Epidermal melanocyte (primary cell): ENCODE measurements at regions not wholly inside any gene's neighbourhood (a gene's known extent, or its start where the extent isn't known, plus 50 kb on each side); places are given as distances from the start of the nearest gene placed in this dataset.

Source experiments
- DNase-seq: peaks from one replicate; pipeline ENCODE4 v3.0.0; 2011; ENCODE audit warnings: low spot score; ENCODE audit not compliant: insufficient read length

DNA sequence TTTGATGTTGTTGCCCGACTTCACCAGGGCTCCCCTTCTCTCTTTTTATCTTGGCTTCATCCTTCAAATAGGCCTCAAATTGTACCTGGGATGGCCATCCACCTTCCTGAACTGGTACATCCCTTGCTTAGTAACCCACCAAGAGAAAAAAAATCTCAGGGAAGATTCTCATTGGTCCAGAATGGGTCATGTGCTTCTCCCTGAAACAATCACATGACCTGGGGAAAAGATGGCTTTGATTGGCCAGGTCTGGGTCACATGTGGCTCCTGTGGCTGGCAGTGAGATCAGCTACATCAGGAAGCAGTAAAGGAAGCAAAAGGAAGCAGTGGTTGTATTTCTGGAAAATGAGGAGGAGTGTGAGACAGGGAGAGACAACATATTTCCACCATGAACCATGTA lies 540.2 kb downstream of the MIAT start:
- DNase-seq = no peak

DNA sequence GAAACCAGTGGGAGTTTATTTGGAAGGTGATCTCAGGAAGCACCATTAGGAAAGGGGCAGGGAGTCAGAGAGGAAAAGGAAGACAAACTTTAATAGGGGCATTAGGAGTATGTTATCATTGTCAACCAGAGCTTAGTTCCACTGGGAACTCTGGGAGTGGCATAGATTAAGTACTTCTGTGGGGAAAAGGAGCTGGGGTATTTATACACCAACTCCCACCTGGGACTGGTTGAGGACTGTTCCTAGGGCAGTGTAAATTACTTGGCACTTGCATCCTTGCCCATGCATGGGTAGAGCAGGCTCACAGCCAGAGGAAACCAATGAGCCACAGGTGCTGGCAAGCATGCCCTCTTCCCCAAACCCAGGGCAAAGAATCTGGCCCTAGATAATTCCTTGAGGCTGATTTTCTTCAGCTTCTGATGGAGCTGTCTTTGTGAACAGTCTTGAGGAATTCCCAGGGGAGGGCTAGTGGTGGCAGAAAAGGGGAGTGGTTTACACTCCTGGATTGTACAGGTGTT lies 541.2 kb downstream of the MIAT start:
- DNase-seq = no peak

- DNase-seq = no peak
These were observed 542.0 kb downstream of the MIAT start for GRCh38 chr22:27199354-27199753.

GRCh38 chr22:27201276-27201675 lies 543.9 kb downstream of the MIAT start:
- DNase-seq = no peak

DNA sequence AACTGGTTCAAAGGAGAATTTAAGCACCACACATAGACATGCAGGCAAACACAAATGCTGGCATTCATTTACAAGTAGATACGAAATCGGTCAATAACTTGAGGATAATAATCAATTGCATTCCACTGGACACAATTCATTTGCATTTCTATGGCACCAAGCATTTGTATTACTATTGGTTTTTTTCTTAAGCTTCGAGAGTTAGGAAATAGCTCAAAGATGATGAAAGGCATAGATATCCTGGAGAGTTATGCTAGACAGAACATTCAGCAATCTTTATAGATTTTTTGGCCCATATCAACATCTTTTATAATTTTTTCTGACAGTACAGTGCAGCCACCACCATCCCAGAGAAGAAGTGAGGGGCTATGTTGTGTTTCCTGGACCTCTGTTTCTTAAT lies 544.4 kb downstream of the MIAT start:
- no peak for DNase-seq

- DNase-seq = no peak
These were observed 545.9 kb downstream of the MIAT start for GRCh38 chr22:27203276-27203660.

- no peak for DNase-seq
These were observed 546.9 kb downstream of the MIAT start for GRCh38 chr22:27204280-27204679.

- no peak for DNase-seq
These were observed 547.4 kb downstream of the MIAT start for GRCh38 chr22:27204817-27205216.

DNA sequence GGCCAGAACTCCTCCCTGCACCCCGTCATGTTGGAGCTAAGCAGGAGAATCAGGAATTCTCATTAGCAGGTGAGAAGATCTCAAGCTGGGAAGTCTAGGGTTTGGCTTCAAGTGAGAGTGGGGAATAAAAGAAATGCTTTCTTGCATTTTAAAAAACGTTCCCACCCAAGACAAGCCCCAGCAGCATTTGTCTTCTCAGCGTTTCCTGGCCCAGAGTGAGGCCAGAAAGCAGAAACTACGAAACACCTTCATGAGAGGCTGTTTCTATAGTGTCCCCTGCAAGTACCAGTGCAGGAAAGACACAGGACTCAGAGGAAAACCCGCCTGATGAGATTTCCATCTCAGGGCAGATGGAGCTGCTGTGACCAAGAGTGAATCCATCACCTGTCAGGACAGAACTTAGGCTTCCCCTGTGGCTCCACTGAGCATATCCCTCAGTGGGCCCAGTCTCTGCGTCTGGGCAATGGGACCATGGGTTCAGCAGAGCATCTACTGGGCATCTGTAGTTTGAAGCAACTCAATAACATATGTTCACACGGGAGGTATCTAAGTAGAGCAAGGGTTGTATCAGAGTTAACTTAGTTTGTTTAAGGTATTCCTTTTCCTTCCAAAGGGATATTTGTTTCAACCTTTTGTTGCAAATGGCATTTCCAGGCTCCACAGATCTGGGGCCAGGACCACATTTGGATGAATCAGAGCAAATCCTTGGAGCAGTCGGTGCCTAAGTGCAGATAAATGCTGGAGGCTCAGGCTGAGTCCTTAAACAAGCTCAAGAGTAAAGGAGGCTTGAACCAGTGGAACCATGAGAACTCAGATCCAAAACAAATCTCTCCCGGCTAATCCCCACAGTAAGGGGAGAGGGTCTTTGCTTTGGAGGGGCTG lies 548.3 kb downstream of the MIAT start:
- DNase-seq = no peak

DNA sequence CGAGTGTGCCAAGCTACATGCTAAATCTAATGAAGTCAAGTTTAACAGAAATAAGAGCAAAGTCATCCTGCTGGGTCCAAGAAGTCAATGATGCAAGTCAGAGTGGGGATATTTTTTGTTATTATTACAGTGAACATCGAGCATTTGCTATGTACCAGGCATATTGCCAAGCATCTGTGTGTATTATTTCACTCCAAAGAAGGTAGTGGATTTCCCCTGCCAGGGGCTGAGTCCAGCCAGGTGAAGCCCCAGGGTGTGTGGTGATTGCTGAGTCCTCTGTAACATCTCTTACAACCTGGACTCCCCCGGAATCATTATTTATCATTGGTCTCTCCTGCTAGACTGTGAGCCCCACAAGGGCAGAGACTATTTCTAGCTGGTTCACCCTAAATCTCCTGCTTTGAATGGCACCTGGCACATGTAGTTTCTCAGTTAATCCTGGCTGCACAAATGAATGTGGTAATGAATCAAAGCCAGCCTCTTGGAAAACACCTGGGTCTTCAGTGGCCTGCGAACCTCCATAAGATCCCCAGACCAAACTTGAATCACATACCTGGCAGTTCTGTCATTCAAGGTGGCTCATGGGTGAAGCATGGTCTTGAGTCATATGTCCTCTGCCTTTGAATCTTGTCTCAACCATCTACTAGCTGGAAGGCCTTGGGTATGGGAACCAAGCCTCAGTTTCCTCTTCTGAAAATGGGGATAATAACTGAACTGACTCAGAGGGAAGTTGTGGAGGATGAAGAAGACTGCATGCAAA lies 549.2 kb downstream of the MIAT start:
- DNase-seq = no peak

GRCh38 chr22:27207266-27207665 lies 549.9 kb downstream of the MIAT start:
- no peak for DNase-seq

GRCh38 chr22:27207907-27208306 lies 550.5 kb downstream of the MIAT start:
- DNase-seq = no peak

DNA sequence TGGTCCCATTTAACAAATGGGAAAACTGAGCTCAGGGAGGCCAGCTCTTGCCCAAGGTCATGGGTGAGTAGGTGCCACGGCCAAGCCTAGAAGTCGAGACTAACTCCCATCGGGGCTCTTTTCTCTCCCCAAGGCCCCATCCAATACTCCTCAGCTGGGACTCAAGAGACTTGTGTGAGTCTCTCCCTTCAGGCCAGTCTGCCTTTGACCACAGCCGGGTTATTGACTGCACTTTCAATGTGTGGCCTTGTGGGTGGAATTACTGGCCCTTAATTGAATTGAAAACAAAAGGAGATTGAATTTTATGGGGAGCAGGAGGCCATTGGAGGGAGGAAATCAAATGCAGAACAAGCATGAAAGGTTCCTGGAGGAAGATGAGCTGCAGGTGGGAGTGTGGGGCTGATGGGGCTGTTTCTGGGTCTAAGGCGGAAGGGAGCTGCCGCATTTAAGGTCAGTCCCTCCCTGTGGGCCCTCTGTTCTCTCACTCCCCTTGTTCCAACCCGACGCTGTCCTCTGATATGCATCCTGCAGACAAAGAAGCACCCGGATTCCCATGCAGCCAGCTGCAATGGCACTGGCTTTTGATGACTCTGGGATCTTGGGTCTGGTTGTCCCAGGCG lies 552.8 kb downstream of the MIAT start:
- no peak for DNase-seq

DNA sequence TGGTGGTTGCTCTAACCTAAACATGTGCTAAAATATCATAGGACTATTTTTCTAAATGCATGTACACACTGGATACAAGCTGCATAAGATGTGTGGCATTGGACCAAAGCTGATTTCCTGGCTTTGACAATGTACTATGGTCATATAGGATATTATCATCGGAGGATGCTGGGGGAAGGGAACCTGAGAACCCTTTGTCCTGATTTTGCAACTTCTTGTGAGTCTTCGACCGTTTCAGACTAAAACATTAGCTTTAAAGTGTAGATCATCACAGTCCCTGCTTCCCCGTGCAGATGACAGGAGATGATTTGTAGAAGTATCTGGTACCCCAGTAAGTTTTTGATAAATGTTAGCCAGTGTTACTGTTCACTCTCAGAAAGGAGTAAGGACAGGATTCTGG lies 554.7 kb downstream of the MIAT start:
- DNase-seq = no peak

- DNase-seq = peak; percentile 34
These were observed 555.3 kb downstream of the MIAT start for GRCh38 chr22:27212617-27213177.

DNA sequence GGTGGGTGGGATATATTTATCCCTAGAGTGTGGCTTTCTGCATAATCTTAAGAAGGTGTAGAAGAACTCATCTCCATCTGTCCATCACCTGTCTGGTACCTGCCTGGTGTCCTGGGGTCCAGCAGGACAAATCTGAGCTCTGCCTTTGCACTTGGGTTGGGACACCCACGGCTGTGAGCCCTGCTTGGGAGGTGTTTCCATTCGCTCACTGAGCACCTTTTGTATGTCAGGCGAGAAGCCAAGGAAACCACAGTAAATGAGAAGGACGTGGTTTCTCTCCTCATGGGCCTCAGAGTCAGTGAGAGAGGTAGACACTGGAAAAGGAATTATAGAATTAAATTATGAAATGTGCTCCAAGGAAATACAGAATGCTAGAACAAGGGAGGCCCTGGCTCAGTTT lies 555.9 kb downstream of the MIAT start:
- no peak for DNase-seq

GRCh38 chr22:27213766-27214581 lies 556.6 kb downstream of the MIAT start:
- DNase-seq = no peak

- no peak for DNase-seq
These were observed 557.3 kb downstream of the MIAT start for GRCh38 chr22:27214691-27215090.

DNA sequence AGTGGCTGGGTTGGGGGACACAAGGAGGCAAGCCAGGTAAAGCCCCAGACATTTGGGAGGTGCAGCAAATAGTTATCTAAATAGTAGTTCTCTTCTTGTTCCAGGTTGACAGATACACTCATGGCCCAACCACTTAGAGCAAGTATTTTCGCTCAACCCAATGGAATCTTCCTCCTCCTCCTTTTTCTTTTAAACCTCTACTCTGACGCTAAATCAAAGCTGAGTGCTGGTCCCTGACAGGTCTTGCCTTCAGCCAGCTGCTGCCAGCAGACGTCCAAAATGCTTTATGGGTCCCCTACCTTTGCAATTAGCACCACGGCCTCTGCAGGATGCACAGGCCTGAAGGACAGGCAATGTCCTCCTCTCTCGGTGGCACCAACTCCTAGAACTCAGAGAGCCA lies 558.5 kb downstream of the MIAT start:
- no peak for DNase-seq

DNA sequence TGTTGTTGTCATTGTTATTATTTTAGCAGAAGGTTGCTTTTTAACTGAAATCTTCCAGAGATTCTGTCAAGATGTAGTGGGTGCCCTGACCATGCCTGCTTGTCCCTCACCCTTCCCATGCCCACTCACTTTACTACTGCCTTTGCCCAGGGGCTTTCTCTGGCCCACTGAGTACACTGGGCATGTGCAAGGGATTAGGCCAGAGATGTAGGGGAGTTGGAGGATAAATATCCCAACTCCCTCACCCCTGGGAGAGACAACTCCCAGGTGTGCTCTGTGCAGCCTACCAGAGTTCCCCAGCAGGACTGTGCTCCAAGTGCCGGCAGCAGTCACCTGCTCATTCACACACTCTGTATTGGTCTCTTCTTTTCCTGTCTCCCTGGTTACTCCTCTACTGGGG lies 559.1 kb downstream of the MIAT start:
- DNase-seq = no peak

GRCh38 chr22:27217154-27217553 lies 559.8 kb downstream of the MIAT start:
- no peak for DNase-seq
